Nephron (organoid): ENCODE measurements at regions not wholly inside any gene's neighbourhood (a gene's known extent, or its start where the extent isn't known, plus 50 kb on each side); places are given as distances from the start of the nearest gene placed in this dataset.

Source experiments
- H3K27ac Mint-ChIP-seq, 3 experiments: 2 replicates each; pipeline ENCODE4 v1.8.0; 2020; ENCODE audit warnings: mixed read lengths in 3 of 3, mild to moderate bottlenecking in 2 of 3, moderate library complexity in 1 of 3
- H3K27me3 Mint-ChIP-seq: 2 replicates; pipeline ENCODE4 v1.8.0; 2021; ENCODE audit warnings: low read depth, mild to moderate bottlenecking, moderate library complexity, mixed read lengths
- H3K36me3 Mint-ChIP-seq: 2 replicates; pipeline ENCODE4 v1.8.0; 2020; ENCODE audit warnings: low read depth, mixed read lengths
- H3K4me1 Mint-ChIP-seq: 2 replicates; pipeline ENCODE4 v1.8.0; 2020; ENCODE audit warnings: mixed read lengths
- H3K4me3 Mint-ChIP-seq, 3 experiments: 2 replicates each; pipeline ENCODE4 v1.8.0; 2020; ENCODE audit warnings: mild to moderate bottlenecking in 3 of 3, mixed read lengths in 3 of 3, moderate library complexity in 2 of 3
- H3K9me3 Mint-ChIP-seq: 2 replicates; pipeline ENCODE4 v1.8.0; 2020; ENCODE audit warnings: mixed read lengths
- TF ChIP-seq, protein P1 (sequence below), 3 experiments: fragments of 200-600 bp; sonication (generic); IDR thresholded peaks; one replicate each; pipeline ENCODE4 v1.5.0; 2021; ENCODE audit warnings: antibody characterized with exemption in 3 of 3; ENCODE audit not compliant: unreplicated experiment in 3 of 3

GRCh38 chrX:85516131-85516530, 136.7 kb upstream of the POF1B start:
- no peak overlapping the region for H3K4me3 Mint-ChIP-seq

GRCh38 chrX:85506871-85507270, 127.4 kb upstream of the POF1B start:
- no peaks in the 10 kb centered on the region for H3K9me3 Mint-ChIP-seq
- no peaks in the 10 kb centered on the region for H3K27me3 Mint-ChIP-seq
- TF ChIP-seq, protein P1, sequence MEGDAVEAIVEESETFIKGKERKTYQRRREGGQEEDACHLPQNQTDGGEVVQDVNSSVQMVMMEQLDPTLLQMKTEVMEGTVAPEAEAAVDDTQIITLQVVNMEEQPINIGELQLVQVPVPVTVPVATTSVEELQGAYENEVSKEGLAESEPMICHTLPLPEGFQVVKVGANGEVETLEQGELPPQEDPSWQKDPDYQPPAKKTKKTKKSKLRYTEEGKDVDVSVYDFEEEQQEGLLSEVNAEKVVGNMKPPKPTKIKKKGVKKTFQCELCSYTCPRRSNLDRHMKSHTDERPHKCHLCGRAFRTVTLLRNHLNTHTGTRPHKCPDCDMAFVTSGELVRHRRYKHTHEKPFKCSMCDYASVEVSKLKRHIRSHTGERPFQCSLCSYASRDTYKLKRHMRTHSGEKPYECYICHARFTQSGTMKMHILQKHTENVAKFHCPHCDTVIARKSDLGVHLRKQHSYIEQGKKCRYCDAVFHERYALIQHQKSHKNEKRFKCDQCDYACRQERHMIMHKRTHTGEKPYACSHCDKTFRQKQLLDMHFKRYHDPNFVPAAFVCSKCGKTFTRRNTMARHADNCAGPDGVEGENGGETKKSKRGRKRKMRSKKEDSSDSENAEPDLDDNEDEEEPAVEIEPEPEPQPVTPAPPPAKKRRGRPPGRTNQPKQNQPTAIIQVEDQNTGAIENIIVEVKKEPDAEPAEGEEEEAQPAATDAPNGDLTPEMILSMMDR (IDR thresholded peaks at IDR 0.05; ENCODE audit: unreplicated experiment in 3 of 3), result no peak
- no peak overlapping the region for H3K27ac Mint-ChIP-seq
- H3K4me3 Mint-ChIP-seq, result no peak overlapping the region
- H3K36me3 Mint-ChIP-seq, result no peaks in the 10 kb centered on the region
- H3K4me1 Mint-ChIP-seq, result no peaks in the 10 kb centered on the region

More at GRCh38 chrX:85516131-85516530, 136.7 kb upstream of the POF1B start:
- Mint-ChIP-seq H3K9me3 (no peaks in the 10 kb centered on the region), H3K27me3 (no peaks in the 10 kb centered on the region), H3K4me1 (peaks cover 5% of the 10 kb centered on the region), H3K36me3 (no peaks in the 10 kb centered on the region), H3K27ac (no peak overlapping the region)
- TF ChIP-seq, protein P1 (IDR thresholded peaks at IDR 0.05; ENCODE audit: unreplicated experiment in 3 of 3), result no peak

GRCh38 chrX:85505801-85506200, 126.3 kb upstream of the POF1B start:
- no peak overlapping the region for H3K4me3 Mint-ChIP-seq
- H3K27me3 Mint-ChIP-seq, result no peaks in the 10 kb centered on the region
- no peak overlapping the region for H3K27ac Mint-ChIP-seq
- no peaks in the 10 kb centered on the region for H3K36me3 Mint-ChIP-seq
- no peaks in the 10 kb centered on the region for H3K4me1 Mint-ChIP-seq
- TF ChIP-seq, protein P1 (IDR thresholded peaks at IDR 0.05; ENCODE audit: unreplicated experiment in 3 of 3), result no peak
- no peaks in the 10 kb centered on the region for H3K9me3 Mint-ChIP-seq

DNA sequence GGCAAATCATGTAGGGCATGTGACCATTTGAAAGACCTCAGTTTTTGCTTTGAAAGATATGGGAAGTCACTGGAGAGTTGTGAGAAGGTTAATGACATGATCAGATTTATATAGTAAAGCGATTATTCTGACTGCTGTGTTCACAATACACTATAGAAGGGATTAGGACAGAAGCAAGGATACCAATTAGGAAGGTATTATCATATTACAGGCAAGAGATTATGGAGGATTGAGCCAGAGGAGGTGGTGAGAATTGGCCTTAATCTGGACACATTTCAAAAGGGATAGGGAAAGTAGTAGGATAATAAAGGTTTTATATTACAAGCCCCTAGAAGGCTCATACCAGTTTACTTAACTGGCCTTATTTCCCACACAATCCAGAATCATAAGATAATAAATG, 124.9 kb upstream of the POF1B start:
- Mint-ChIP-seq H3K9me3 (no peaks in the 10 kb centered on the region), H3K27ac (no peak overlapping the region), H3K4me3 (no peak overlapping the region), H3K36me3 (no peaks in the 10 kb centered on the region), H3K27me3 (no peaks in the 10 kb centered on the region), H3K4me1 (no peaks in the 10 kb centered on the region)
- TF ChIP-seq, protein P1 (IDR thresholded peaks at IDR 0.05; ENCODE audit: unreplicated experiment in 3 of 3), result no peak

DNA sequence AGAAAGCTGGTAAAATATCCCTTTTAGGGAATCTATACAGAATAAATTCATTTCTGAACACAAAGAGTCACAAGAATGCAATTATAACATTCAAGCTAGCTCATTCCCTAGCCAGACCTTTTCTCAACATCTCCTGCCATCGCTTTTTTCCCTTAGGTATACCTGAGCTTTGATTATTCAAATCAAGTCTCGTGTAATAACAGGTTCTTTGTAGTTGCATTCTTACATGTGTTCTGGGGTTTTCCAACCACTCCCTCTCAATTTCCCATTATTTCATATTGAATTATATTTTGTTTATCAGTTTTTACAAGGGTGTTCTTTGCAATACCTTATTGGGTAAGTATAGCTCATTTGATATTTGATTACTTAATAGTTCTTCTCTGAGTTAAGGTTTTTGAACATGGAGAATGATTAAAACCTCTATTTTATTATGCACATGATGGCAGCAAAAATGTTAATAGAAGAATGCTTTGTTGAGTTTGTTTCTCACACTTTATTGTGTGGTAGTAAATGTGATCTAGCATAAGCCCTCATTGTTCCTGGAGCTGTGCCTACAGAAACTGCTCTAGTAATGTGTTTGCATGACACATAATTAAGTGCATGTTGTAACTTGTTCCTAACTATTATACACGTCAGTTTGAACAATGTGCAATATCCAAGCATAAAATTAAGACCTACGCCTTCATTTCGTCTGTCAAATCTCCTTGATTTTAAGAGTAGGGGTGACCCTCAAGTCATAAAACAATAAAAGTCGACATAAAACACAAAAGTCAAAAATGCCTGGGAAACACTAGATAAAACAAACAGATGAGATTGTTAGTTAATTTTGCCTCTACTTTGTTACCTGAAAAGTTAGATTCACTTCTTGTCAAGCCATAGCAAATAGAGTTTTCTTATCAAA, 124.0 kb upstream of the POF1B start:
- Mint-ChIP-seq H3K9me3 (no peaks in the 10 kb centered on the region), H3K4me1 (no peaks in the 10 kb centered on the region), H3K36me3 (no peaks in the 10 kb centered on the region), H3K27ac (no peak overlapping the region), H3K27me3 (no peaks in the 10 kb centered on the region), H3K4me3 (no peak overlapping the region)
- TF ChIP-seq, protein P1 (IDR thresholded peaks at IDR 0.05; ENCODE audit: unreplicated experiment in 3 of 3), result no peak

GRCh38 chrX:85501349-85501748, 121.9 kb upstream of the POF1B start:
- no peak overlapping the region for H3K4me3 Mint-ChIP-seq

More at GRCh38 chrX:85501349-85501748, 121.9 kb upstream of the POF1B start:
- TF ChIP-seq, protein P1 (IDR thresholded peaks at IDR 0.05; ENCODE audit: unreplicated experiment in 3 of 3), result no peak
- Mint-ChIP-seq H3K9me3 (no peaks in the 10 kb centered on the region), H3K27ac (no peak overlapping the region), H3K27me3 (no peaks in the 10 kb centered on the region), H3K4me1 (no peaks in the 10 kb centered on the region), H3K36me3 (no peaks in the 10 kb centered on the region)
